ENCODE measurements at regions not wholly inside any gene's neighbourhood (a gene's known extent, or its start where the extent isn't known, plus 50 kb on each side); places are given as distances from the start of the nearest gene placed in this dataset.

- no peak for TF ChIP-seq POLR2AphosphoS5 (IDR thresholded peaks at IDR 0.05)
- no peak for TF ChIP-seq CTCF (IDR thresholded peaks at IDR 0.05)
Measured at GRCh38 chr9:81381694-81382093, 307.7 kb downstream of the TLE1 start.

Measured in upper lobe of left lung (tissue), 4 donors.